PC-9 (cell line): ENCODE measurements at regions not wholly inside any gene's neighbourhood (a gene's known extent, or its start where the extent isn't known, plus 50 kb on each side); places are given as distances from the start of the nearest gene placed in this dataset.

ENCODE experiments used
- BruUV-seq: library from RNA; stranded (reverse); fragments of 400-500 nt; replicated peaks from 2 replicates; lab custom pipeline; 2021; lab: Mats Ljungman, UMichigan
- CTCF ChIA-PET: fragments of 300-600 bp; sonication (Branson Sonifier 250); formaldehyde crosslinking; loops from one replicate; lab custom pipeline; 2022; ENCODE audit warnings: antibody characterized with exemption; lab: Charles Lee
- POLR2A ChIA-PET: fragments of 300-600 bp; sonication (Branson Sonifier 250); formaldehyde crosslinking; loops from one replicate; lab custom pipeline; 2022; ENCODE audit warnings: antibody characterized with exemption; ENCODE audit not compliant: unreplicated experiment; lab: Charles Lee
- DNase-seq, 2 experiments: peaks; one replicate each; pipeline versions ENCODE4 v3.0.0 to v3.0.0-alpha.2; 2015 to 2022; ENCODE audit warnings: mixed read lengths in 1 of 2
- H2AFZ ChIP-seq: fragments of 200-600 bp; sonication (generic); 2 replicates; pipeline ENCODE4 v1.8.1; 2017; ENCODE audit warnings: antibody characterized with exemption
- H3F3A ChIP-seq: fragments of 200-600 bp; sonication (generic); 2 replicates; pipeline ENCODE4 v1.8.1; 2017; ENCODE audit warnings: antibody characterized with exemption, mild to moderate bottlenecking, low read depth; ENCODE audit not compliant: insufficient read depth
- H3K27ac ChIP-seq: fragments of 200-600 bp; sonication (generic); 2 replicates; pipeline ENCODE4 v1.6.1; 2016; ENCODE audit warnings: mixed run types
- H3K27me3 ChIP-seq: fragments of 200-600 bp; sonication (generic); 2 replicates; pipeline ENCODE4 v1.6.1; 2016; ENCODE audit warnings: low read depth, mixed run types; ENCODE audit not compliant: insufficient read depth
- H3K36me3 ChIP-seq: fragments of 200-600 bp; sonication (generic); 2 replicates; pipeline ENCODE4 v1.6.1; 2016; ENCODE audit warnings: low read depth, mixed run types
- H3K4me1 ChIP-seq: fragments of 200-600 bp; sonication (generic); replicated peaks from 2 replicates; pipeline ENCODE4 v1.6.1; 2016; ENCODE audit warnings: mixed run types; ENCODE audit not compliant: insufficient read depth
- H3K4me2 ChIP-seq: fragments of 200-600 bp; sonication (generic); 2 replicates; pipeline ENCODE4 v1.6.1; 2017; ENCODE audit warnings: mixed run types
- H3K4me3 ChIP-seq: fragments of 200-600 bp; sonication (generic); 2 replicates; pipeline ENCODE4 v1.6.1; 2016; ENCODE audit warnings: mixed run types
- H3K79me2 ChIP-seq: fragments of 200-600 bp; sonication (generic); 2 replicates; pipeline ENCODE4 v1.6.1; 2017; ENCODE audit warnings: low read depth, mixed run types
- H3K9me2 ChIP-seq: fragments of 200-600 bp; sonication (generic); 2 replicates; pipeline ENCODE4 v1.8.1; 2017; ENCODE audit warnings: mild to moderate bottlenecking; ENCODE audit not compliant: insufficient read depth
- H3K9me3 ChIP-seq: fragments of 200-600 bp; sonication (generic); 2 replicates; pipeline ENCODE4 v1.8.1; 2016; ENCODE audit warnings: low read depth; ENCODE audit not compliant: insufficient read depth
- H4K20me1 ChIP-seq: fragments of 200-600 bp; sonication (generic); 2 replicates; pipeline ENCODE4 v1.8.1; 2017; ENCODE audit not compliant: insufficient read depth
- CTCF ChIP-seq: fragments of 200-600 bp; sonication (generic); conservative IDR thresholded peaks from 2 replicates; pipeline ENCODE4 v1.6.1; 2017; ENCODE audit warnings: mixed run types, antibody characterized with exemption, mild to moderate bottlenecking, moderate library complexity
- EZH2 ChIP-seq: fragments of 200-600 bp; sonication (generic); IDR thresholded peaks from 2 replicates; pipeline ENCODE4 v1.8.0; 2017; ENCODE audit warnings: antibody characterized with exemption, low read depth
- intact Hi-C: fragments of 100-400 bp; cut with micrococcal nuclease; formaldehyde crosslinking; loops from one replicate; pipeline ENCODE4 v1.10.0; 2022; ENCODE audit not compliant: unreplicated experiment

GRCh38 chr18:77530732-77531131, 281.1 kb downstream of the GALR1 start:
- Histone ChIP-seq H4K20me1 (no peaks in the 10 kb centered on the region), H2AFZ (no peak overlapping the region), H3K4me3 (no peak overlapping the region), H3K79me2 (no peaks in the 10 kb centered on the region), H3F3A (no peaks in the 10 kb centered on the region), H3K36me3 (no peaks in the 10 kb centered on the region), H3K9me2 (no peaks in the 10 kb centered on the region), H3K4me2 (no peak overlapping the region), H3K27ac (no peak overlapping the region), H3K4me1 (no peaks in the 10 kb centered on the region), H3K27me3 (peaks cover 20% of the 10 kb centered on the region; the same call in 1 of the 2 replicates), H3K9me3 (no peaks in the 10 kb centered on the region)
- TF ChIP-seq EZH2 = no peak
- TF ChIP-seq CTCF = no peak
- no peak for DNase-seq
- intact Hi-C loops = no loop called here
- BruUV-seq = no TSS peak
- ChIA-PET POLR2A (no interaction called here), CTCF (no interaction called here)

- Histone ChIP-seq H3F3A (no peaks in the 10 kb centered on the region), H3K27me3 (peaks cover 29% of the 10 kb centered on the region), H3K4me2 (no peak overlapping the region), H3K27ac (no peak overlapping the region), H3K4me1 (no peaks in the 10 kb centered on the region), H2AFZ (no peak overlapping the region), H3K79me2 (no peaks in the 10 kb centered on the region), H3K4me3 (no peak overlapping the region), H3K9me3 (no peaks in the 10 kb centered on the region), H4K20me1 (no peaks in the 10 kb centered on the region; the same call in 1 of the 2 replicates), H3K9me2 (no peaks in the 10 kb centered on the region), H3K36me3 (no peaks in the 10 kb centered on the region)
- ChIA-PET POLR2A (no interaction called here), CTCF (no interaction called here)
- no peak for DNase-seq
- intact Hi-C loops = no loop called here
- TF ChIP-seq CTCF = no peak
- no peak for TF ChIP-seq EZH2
- BruUV-seq = no TSS peak
Observed at GRCh38 chr18:77539860-77540259, 290.2 kb downstream of the GALR1 start.

- no peaks in the 10 kb centered on the region for H3K4me1 ChIP-seq
- H3K27me3 ChIP-seq = peaks cover 23% of the 10 kb centered on the region
- no peaks in the 10 kb centered on the region for H3K79me2 ChIP-seq
- H4K20me1 ChIP-seq = no peaks in the 10 kb centered on the region; the same call in 1 of the 2 replicates
- H3K9me3 ChIP-seq = no peaks in the 10 kb centered on the region
- intact Hi-C loops = no loop called here
- no peak overlapping the region for H3K4me3 ChIP-seq
- no peak for DNase-seq
- no TSS peak for BruUV-seq
- H3K27ac ChIP-seq = no peak overlapping the region
- H2AFZ ChIP-seq = no peak overlapping the region
- TF ChIP-seq EZH2 (no peak), CTCF (no peak)
- H3K36me3 ChIP-seq = no peaks in the 10 kb centered on the region
- no peaks in the 10 kb centered on the region for H3F3A ChIP-seq
- H3K4me2 ChIP-seq = no peak overlapping the region
- POLR2A ChIA-PET = no interaction called here
- H3K9me2 ChIP-seq = no peaks in the 10 kb centered on the region
- CTCF ChIA-PET = no interaction called here
Observed at GRCh38 chr18:77544792-77545191, 295.1 kb downstream of the GALR1 start.
